ENCODE measurements at regions not wholly inside any gene's neighbourhood (a gene's known extent, or its start where the extent isn't known, plus 50 kb on each side); places are given as distances from the start of the nearest gene placed in this dataset.

DNA sequence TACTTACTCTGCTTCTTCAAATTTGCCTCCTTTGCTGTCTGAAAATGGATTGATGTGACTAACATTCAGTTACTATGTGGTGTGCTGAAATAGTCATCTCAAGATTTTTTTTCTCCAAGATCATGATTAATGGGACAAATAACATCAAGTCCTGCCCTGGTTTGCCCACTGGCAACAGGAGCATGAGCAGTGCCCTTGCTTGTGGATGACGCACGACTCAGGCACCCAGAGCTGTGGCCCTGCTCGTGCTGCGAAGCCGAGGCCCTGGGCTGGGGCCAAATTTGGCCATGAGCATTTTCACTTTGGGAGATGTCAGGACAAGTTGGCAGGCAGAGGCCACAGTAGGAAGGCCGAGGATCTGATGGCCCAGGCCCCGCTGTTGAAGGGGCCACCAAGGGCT, 239.8 kb upstream of the IGFBP3 start:
- no peak overlapping the region for H3K23ac ChIP-seq (ENCODE audit: insufficient read length)
- TF ChIP-seq SIX5 (IDR thresholded peaks at IDR 0.05; ENCODE audit: low read depth, low read length) (no peak), SP4 (IDR thresholded peaks at IDR 0.05; ENCODE audit: low read length) (no peak), CBX5 (IDR thresholded peaks at IDR 0.05; ENCODE audit: low read depth, low read length) (no peak), EGR1 (IDR thresholded peaks at IDR 0.05; ENCODE audit: borderline replicate concordance, low read depth, low read length) (no peak), CTBP2 (IDR thresholded peaks at IDR 0.05; ENCODE audit: borderline replicate concordance, insufficient read depth, insufficient read length, low read length) (no peak), SUZ12 (IDR thresholded peaks at IDR 0.05; ENCODE audit: low read length) (no peak), KDM1A (IDR thresholded peaks at IDR 0.05; ENCODE audit: borderline replicate concordance, low read length) (no peak), CHD1 (IDR thresholded peaks at IDR 0.05; ENCODE audit: low read depth, low read length) (no peak), SAP30 (IDR thresholded peaks at IDR 0.05; ENCODE audit: insufficient read depth, insufficient replicate concordance, low read length) (no peak)
- TF ChIP-seq, protein P1, sequence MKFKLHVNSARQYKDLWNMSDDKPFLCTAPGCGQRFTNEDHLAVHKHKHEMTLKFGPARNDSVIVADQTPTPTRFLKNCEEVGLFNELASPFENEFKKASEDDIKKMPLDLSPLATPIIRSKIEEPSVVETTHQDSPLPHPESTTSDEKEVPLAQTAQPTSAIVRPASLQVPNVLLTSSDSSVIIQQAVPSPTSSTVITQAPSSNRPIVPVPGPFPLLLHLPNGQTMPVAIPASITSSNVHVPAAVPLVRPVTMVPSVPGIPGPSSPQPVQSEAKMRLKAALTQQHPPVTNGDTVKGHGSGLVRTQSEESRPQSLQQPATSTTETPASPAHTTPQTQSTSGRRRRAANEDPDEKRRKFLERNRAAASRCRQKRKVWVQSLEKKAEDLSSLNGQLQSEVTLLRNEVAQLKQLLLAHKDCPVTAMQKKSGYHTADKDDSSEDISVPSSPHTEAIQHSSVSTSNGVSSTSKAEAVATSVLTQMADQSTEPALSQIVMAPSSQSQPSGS (IDR thresholded peaks at IDR 0.05; ENCODE audit: low read length): no peak
- no peak overlapping the region for H2AFZ ChIP-seq (ENCODE audit: low read length)
- no peak overlapping the region for H3K27ac ChIP-seq (ENCODE audit: low read depth, low read length)
- no peak overlapping the region for H3K4me2 ChIP-seq (ENCODE audit: insufficient read depth in 1 of 2, low read depth in 2 of 2, low read length in 2 of 2)
- no peak overlapping the region for H2BK12ac ChIP-seq (ENCODE audit: low read depth, low read length)
- H3K79me2 ChIP-seq (ENCODE audit: control insufficient read depth in 1 of 2, insufficient read depth in 2 of 2, low read length in 2 of 2): no peaks in the 10 kb centered on the region
- no peaks in the 10 kb centered on the region for H3K23me2 ChIP-seq (ENCODE audit: low read depth, low read length)
- WGBS, 2 experiments (ENCODE audit: extremely low coverage in 1 of 2, insufficient coverage in 1 of 2, insufficient read length in 1 of 2, insufficient replicate concordance in 2 of 2, low coverage in 1 of 2, low lambda C conversion rate in 2 of 2, missing lambda C conversion rate in 1 of 2): 87% methylated on average over 7 of the region's 7 CpGs; no CpG with 5 or more reads in 1 of the 2 experiments
- H3K18ac ChIP-seq (ENCODE audit: extremely low read depth, low read length): no peak overlapping the region
- H2BK15ac ChIP-seq (ENCODE audit: low read length): no peak overlapping the region
- no peaks in the 10 kb centered on the region for H3K27me3 ChIP-seq (replicated peaks in 1 of 4; ENCODE audit: control insufficient read depth in 3 of 4, extremely low read depth in 1 of 4, insufficient read depth in 3 of 4, low read length in 3 of 4)
- no peak overlapping the region for H4K91ac ChIP-seq (replicated peaks; ENCODE audit: insufficient read length, low read length)
- H3K9me3 ChIP-seq (ENCODE audit: insufficient read depth in 2 of 2, low read depth in 1 of 2, low read length in 1 of 2): no peaks in the 10 kb centered on the region
- H2BK5ac ChIP-seq (ENCODE audit: low read depth, low read length): no peak overlapping the region
- no peak overlapping the region for H3K14ac ChIP-seq (ENCODE audit: insufficient read length)
- no peaks in the 10 kb centered on the region for H3K79me1 ChIP-seq (ENCODE audit: low read depth, low read length)
- no peak overlapping the region for H3K56ac ChIP-seq (replicated peaks; ENCODE audit: insufficient read length, low read depth, low read length)
- CTCF ChIA-PET (ENCODE audit: partially characterized antibody): interaction anchor here (1.8 to 2.2 kb wide), 2 partner anchors 238 to 244 kb away, joined by 7 to 10 read pairs; no protein-coding TSS in a partner anchor
- no peak overlapping the region for H3K9ac ChIP-seq (replicated peaks in 1 of 4; ENCODE audit: extremely low read depth in 1 of 4, low read depth in 3 of 4, low read length in 3 of 4)
- no peak for FAIRE-seq
- H2AK5ac ChIP-seq (ENCODE audit: low read depth, low read length): no peak overlapping the region
- H4K8ac ChIP-seq (ENCODE audit: extremely low read depth, insufficient read depth, low read length): no peak overlapping the region
- POLR2A ChIA-PET (ENCODE audit: partially characterized antibody): no interaction called here
- no peak overlapping the region for H3K4me3 ChIP-seq (ENCODE audit: extremely low read depth in 1 of 4, insufficient read depth in 2 of 4, low read depth in 3 of 4, low read length in 4 of 4)
- no peaks in the 10 kb centered on the region for H3K36me3 ChIP-seq (ENCODE audit: control insufficient read depth in 2 of 4, insufficient read depth in 4 of 4, low read length in 3 of 4)
- H3K4ac ChIP-seq (replicated peaks; ENCODE audit: insufficient read length, low read depth, low read length): no peak overlapping the region
- no peaks in the 10 kb centered on the region for H4K20me1 ChIP-seq (replicated peaks in 1 of 2; ENCODE audit: control insufficient read depth in 1 of 2, insufficient read depth in 2 of 2, low read length in 2 of 2)
- no peak overlapping the region for H2BK120ac ChIP-seq (replicated peaks; ENCODE audit: low read depth, low read length)
- H2BK20ac ChIP-seq (ENCODE audit: low read length): no peak overlapping the region
- H4K5ac ChIP-seq (ENCODE audit: insufficient read length, low read depth, low read length): no peak overlapping the region
- DNase-seq (ENCODE audit: low read depth in 1 of 2, low spot score in 2 of 2): no peak
- H3K4me1 ChIP-seq (replicated peaks in 1 of 4; ENCODE audit: control insufficient read depth in 3 of 4, insufficient read depth in 4 of 4, low read length in 3 of 4): no peaks in the 10 kb centered on the region

All from H1 (cell line).